Adrenal gland (tissue), 9 donors: ENCODE measurements at regions not wholly inside any gene's neighbourhood (a gene's known extent, or its start where the extent isn't known, plus 50 kb on each side); places are given as distances from the start of the nearest gene placed in this dataset.

Experiments
- DNase-seq, 7 donors: peaks; one replicate each; pipeline ENCODE4 v3.0.0-alpha.2; 2019 to 2020
- H3K27ac ChIP-seq, 5 donors: fragments of 200-600 bp; sonication (generic) in 4 of 5; 1 replicate in 3 of 5; 2 replicates in 2 of 5; pipeline versions ENCODE4 v1.5.1 to v1.8.0; 2016 to 2020; ENCODE audit warnings: mild to moderate bottlenecking in 1 of 5
- H3K27me3 ChIP-seq: fragments of 200-600 bp; 2 replicates; pipeline ENCODE4 v1.8.0; 2021
- H3K36me3 ChIP-seq, 2 donors: fragments of 200-600 bp; replicated peaks in 1 of 2; 1 replicate in 1 of 2; 2 replicates in 1 of 2; pipeline versions ENCODE4 v1.5.1 to v1.8.0; 2018 to 2022
- H3K4me1 ChIP-seq, 2 donors: fragments of 200-600 bp; replicated peaks in 1 of 2; 1 replicate in 1 of 2; 2 replicates in 1 of 2; pipeline versions ENCODE4 v1.5.1 to v1.8.0; 2018 to 2021
- H3K4me3 ChIP-seq, 4 donors: fragments of 200-600 bp; sonication (generic) in 3 of 4; one replicate each; pipeline ENCODE4 v1.5.1; 2016 to 2018
- H3K9me3 ChIP-seq, 3 donors: fragments of 200-600 bp; sonication (generic) in 1 of 3; replicated peaks in 1 of 3; 1 replicate in 2 of 3; 2 replicates in 1 of 3; pipeline versions ENCODE4 v1.5.1 to v1.8.0; 2016 to 2021
- POLR2A ChIP-seq, 2 donors: fragments of 450-650 bp; IDR thresholded peaks; one replicate each; pipeline ENCODE4 v1.6.1; 2017; ENCODE audit warnings: antibody characterized with exemption in 2 of 2, mild to moderate bottlenecking in 2 of 2, moderate library complexity in 1 of 2
- WGBS, 4 donors: extraction: QIAGEN DNeasy Blood & Tissue Kit in 2 of 4; methylation state at CpG; one replicate each; pipeline versions ENCODE4 v1.1.5 to v1.1.7; 2013 to 2017; 5-methylcytosine and 5-hydroxymethylcytosine counted together
- intact Hi-C, 2 donors: fragments of 100-400 bp; cut with DNase I; formaldehyde crosslinking; loops; one replicate each; pipeline versions ENCODE4 v1.14.1 to v1.15.0; 2022 to 2023
- TF ChIP-seq, protein P1 (sequence below), 6 experiments: fragments of 450-650 bp in 4 of 6; fragments of 200-600 bp in 2 of 6; sonication (generic) in 1 of 6; IDR thresholded peaks; 1 replicate in 5 of 6; 2 replicates in 1 of 6; pipeline versions ENCODE4 v1.5.1 to v1.8.0; 2016 to 2021; ENCODE audit warnings: antibody characterized with exemption in 6 of 6, mild to moderate bottlenecking in 2 of 6, moderate library complexity in 1 of 6
- donor health status: healthy with polysubstance abuse.
- donor health status: Bipolar disorder and iron deficiency.
- donor health status: DM: yes; HTN: yes; CAD: no.
- donor health status: DM: no; HTN: no; CAD: no.
- donor health status: DM: no; HTN: no; CAD: no.

DNA sequence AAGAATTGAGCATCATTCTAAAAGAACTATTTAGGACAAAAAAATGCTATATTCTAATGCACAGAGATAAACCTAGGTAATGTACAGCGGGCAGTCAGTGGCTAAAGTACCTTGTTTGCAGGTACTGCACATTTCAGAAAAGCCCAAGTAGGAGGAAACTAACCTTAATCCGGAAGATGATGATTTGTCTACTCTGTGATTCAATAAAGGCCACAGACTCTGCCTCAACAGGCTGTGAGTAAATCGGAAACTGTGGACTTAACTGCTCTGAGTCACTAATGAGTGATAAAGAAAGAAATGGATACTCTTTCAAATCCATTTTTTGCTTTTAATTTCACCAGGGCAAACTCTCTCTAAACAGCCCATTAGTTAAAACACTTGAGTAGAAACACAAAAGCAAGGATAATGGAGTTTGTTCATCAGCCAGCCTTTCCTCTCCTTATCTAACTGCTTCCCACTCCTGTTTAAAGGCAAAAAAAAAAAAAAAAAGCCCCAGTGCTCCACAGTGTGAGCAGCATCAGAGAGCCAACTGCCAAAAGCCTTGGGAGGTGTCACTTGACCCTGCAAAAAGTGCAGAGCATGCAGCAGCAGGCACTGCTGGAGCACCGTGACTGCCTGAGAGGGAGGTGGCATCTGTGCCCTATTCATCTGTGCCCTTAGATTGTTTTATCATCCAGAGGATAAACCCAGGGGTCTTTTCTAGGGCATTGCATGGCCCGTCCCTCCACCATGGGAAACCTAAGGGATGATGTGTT is 187.7 kb downstream of the SATB1 start:
- 63 to 73% (median 67%) methylated on average over 5 of the region's 5 CpGs for WGBS, 4 donors
- intact Hi-C loops, result no loop called here

DNA sequence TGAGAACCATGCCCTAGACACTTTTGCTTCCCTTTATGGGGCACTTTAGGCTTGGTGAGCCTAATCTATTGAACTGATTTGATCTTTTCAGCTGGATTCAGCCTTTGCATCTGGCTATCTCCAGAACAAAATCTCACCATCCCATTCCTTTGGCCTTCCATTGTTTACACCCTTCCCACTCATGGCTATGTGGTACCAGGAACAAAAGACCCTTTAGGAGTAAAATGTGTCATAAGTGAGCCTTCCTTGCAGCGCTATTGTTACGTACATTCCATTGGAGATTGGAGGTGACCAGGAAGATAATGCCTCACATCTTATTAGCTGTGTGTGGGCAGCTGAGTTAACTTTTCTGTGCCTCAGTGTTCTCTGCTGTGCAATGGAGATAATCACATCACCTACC is 188.4 kb downstream of the SATB1 start:
- 92 to 95% (median 95%) methylated on average over 2 of the region's 2 CpGs for WGBS, 4 donors
- DNase-seq, result no peak
- H3K27ac ChIP-seq, result no peak overlapping the region
- no peaks in the 10 kb centered on the region for H3K9me3 ChIP-seq
- H3K36me3 ChIP-seq, result no peaks in the 10 kb centered on the region
- H3K27me3 ChIP-seq, result no peaks in the 10 kb centered on the region
- no peak overlapping the region for H3K4me3 ChIP-seq
- TF ChIP-seq POLR2A (IDR thresholded peaks at IDR 0.05), result no peak
- TF ChIP-seq, protein P1, sequence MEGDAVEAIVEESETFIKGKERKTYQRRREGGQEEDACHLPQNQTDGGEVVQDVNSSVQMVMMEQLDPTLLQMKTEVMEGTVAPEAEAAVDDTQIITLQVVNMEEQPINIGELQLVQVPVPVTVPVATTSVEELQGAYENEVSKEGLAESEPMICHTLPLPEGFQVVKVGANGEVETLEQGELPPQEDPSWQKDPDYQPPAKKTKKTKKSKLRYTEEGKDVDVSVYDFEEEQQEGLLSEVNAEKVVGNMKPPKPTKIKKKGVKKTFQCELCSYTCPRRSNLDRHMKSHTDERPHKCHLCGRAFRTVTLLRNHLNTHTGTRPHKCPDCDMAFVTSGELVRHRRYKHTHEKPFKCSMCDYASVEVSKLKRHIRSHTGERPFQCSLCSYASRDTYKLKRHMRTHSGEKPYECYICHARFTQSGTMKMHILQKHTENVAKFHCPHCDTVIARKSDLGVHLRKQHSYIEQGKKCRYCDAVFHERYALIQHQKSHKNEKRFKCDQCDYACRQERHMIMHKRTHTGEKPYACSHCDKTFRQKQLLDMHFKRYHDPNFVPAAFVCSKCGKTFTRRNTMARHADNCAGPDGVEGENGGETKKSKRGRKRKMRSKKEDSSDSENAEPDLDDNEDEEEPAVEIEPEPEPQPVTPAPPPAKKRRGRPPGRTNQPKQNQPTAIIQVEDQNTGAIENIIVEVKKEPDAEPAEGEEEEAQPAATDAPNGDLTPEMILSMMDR (IDR thresholded peaks at IDR 0.05), result no peak
- intact Hi-C loops, result no loop called here
- no peaks in the 10 kb centered on the region for H3K4me1 ChIP-seq

More for the DNA sequence above, 187.7 kb downstream of the SATB1 start:
- H3K9me3 ChIP-seq, result no peaks in the 10 kb centered on the region
- no peaks in the 10 kb centered on the region for H3K36me3 ChIP-seq
- H3K27ac ChIP-seq, result no peak overlapping the region
- H3K27me3 ChIP-seq, result no peaks in the 10 kb centered on the region
- DNase-seq, result no peak
- H3K4me1 ChIP-seq, result no peaks in the 10 kb centered on the region
- no peak overlapping the region for H3K4me3 ChIP-seq
- no peak for TF ChIP-seq POLR2A (IDR thresholded peaks at IDR 0.05)
- TF ChIP-seq, protein P1 (IDR thresholded peaks at IDR 0.05), result no peak

DNA sequence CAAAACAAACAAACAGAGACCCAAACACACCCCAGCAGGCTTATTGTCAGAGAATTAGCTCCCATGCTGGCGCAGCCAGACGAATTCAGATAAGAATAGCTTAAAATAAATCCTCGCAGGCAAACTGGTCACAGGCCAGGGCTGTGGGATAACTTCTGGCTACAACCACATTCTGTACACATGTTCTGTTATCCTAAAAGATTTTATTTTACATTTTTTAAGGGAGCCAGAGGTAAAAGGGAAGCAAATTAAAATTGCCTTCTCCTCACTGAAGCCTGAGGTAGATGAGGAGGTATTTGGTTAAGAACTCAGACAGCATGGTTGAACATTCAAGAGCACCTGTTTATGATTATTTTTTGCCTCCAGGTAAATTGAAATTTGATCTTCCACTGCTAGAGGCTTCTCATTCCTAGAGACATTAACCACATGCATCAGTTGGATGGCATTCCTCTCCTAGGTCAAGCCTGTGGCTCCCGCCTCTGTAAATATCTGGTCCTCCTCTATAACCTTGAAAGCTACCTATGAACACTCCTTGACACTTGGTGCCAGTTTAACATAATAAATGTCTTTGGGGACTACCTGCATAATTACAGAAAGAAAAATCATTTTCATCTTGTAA is 190.3 kb downstream of the SATB1 start:
- DNase-seq, result no peak
- TF ChIP-seq, protein P1 (IDR thresholded peaks at IDR 0.05), result no peak
- TF ChIP-seq POLR2A (IDR thresholded peaks at IDR 0.05), result no peak
- H3K4me3 ChIP-seq, result no peak overlapping the region
- no peaks in the 10 kb centered on the region for H3K9me3 ChIP-seq
- H3K4me1 ChIP-seq, result no peaks in the 10 kb centered on the region
- no peaks in the 10 kb centered on the region for H3K27me3 ChIP-seq
- no peak overlapping the region for H3K27ac ChIP-seq
- intact Hi-C loops, result no loop called here
- WGBS, 4 donors, result 65 to 74% (median 68%) methylated on average over 4 of the region's 4 CpGs
- H3K36me3 ChIP-seq, result no peaks in the 10 kb centered on the region

DNA sequence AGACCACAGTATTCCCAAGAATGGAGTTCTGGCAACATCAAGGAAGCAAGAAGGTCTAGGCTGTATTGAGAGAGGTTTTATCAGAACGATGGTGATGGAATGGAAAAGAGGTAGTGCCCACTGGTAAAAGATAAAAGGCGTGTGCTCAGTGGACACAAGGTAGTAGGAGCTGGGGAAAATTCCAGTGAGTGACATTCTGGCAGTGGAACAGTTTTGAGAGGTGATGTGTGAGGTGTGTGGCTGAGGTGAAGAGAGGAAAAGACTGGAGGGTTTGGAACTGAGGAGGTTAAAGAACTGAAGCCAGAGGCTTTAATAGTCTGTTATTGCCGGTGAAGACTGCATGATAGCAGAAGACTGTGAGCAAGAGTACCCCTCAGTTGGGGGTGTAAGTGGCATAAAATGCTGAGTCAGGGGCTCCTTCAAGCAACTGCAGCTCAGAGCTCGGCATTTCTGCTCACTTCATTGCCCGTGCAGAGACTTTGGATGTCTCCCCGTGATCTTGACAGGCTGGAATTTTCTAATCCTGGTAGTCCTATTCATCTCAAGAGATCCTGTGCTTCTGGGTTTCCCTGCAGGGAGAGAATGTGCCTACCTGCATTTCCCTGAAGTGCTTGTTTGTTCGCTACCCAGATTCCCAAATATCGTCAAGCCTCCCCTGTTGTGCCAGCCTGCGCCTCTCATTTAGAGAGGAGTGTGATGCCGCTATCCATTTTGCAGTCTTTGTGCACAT is 191.0 kb downstream of the SATB1 start:
- WGBS, 4 donors, result 73 to 76% (median 74%) methylated on average over 10 of the region's 10 CpGs
- Histone ChIP-seq H3K4me3 (no peak overlapping the region), H3K27ac (no peak overlapping the region), H3K9me3 (no peaks in the 10 kb centered on the region), H3K36me3 (no peaks in the 10 kb centered on the region), H3K4me1 (no peaks in the 10 kb centered on the region), H3K27me3 (no peaks in the 10 kb centered on the region)
- no peak for TF ChIP-seq POLR2A (IDR thresholded peaks at IDR 0.05)
- TF ChIP-seq, protein P1 (IDR thresholded peaks at IDR 0.05), result no peak
- no peak for DNase-seq
- intact Hi-C loops, result no loop called here
